BLaER1 treated with 17β-estradiol and CSF1 and Interleukin-3, amounts not matched to agents 10 nM and 100 nM (cell line): ENCODE measurements at regions not wholly inside any gene's neighbourhood (a gene's known extent, or its start where the extent isn't known, plus 50 kb on each side); places are given as distances from the start of the nearest gene placed in this dataset.
"Not testable (repeated sequence)": the region's sequence is repeated elsewhere in the genome, so short reads cannot be mapped to it uniquely, and the experiment has no call there.

Experiments used
- H3K27ac ChIP-seq, 11 experiments: shearing (Covaris generic); formaldehyde crosslinking; 2 replicates each; pipeline ENCODE4 v1.8.1; 2022
- H3K27me3 ChIP-seq, 11 experiments: shearing (Covaris generic); formaldehyde crosslinking; 2 replicates each; pipeline ENCODE4 v1.8.1; 2022
- H3K36me3 ChIP-seq, 11 experiments: shearing (Covaris generic); formaldehyde crosslinking; 2 replicates each; pipeline ENCODE4 v1.8.1; 2022
- H3K4me1 ChIP-seq, 10 experiments: shearing (Covaris generic); formaldehyde crosslinking; 2 replicates each; pipeline ENCODE4 v1.8.1; 2022
- H3K4me2 ChIP-seq, 11 experiments: shearing (Covaris generic); formaldehyde crosslinking; 2 replicates each; pipeline ENCODE4 v1.8.1; 2022
- H3K4me3 ChIP-seq, 10 experiments: shearing (Covaris generic); formaldehyde crosslinking; 2 replicates each; pipeline ENCODE4 v1.8.1; 2022
- H3K9ac ChIP-seq, 11 experiments: shearing (Covaris generic); formaldehyde crosslinking; 2 replicates each; pipeline ENCODE4 v1.8.1; 2022
- H3K9me3 ChIP-seq, 11 experiments: shearing (Covaris generic); formaldehyde crosslinking; replicated peaks in 1 of 11; 2 replicates each; pipeline ENCODE4 v1.8.1; 2022
- H4K20me1 ChIP-seq, 11 experiments: shearing (Covaris generic); formaldehyde crosslinking; 2 replicates each; pipeline ENCODE4 v1.8.1; 2022
- Cebpa-rat ChIP-seq, 11 experiments: shearing (Covaris generic); IDR thresholded peaks; 2 replicates each; pipeline ENCODE4 v1.8.1; 2022

GRCh38 chr7:41415051-41415450, 287.8 kb downstream of the INHBA start:
- no peak overlapping the region for H3K27ac ChIP-seq
- no peak for TF ChIP-seq Cebpa-rat (IDR thresholded peaks at IDR 0.05)

GRCh38 chr7:41404375-41405074, 298.4 kb downstream of the INHBA start:
- Histone ChIP-seq H4K20me1 (no peaks in the 10 kb centered on the region), H3K4me2 (peak overlapping the region in 2 of 11 experiments; percentile 35 to 68; a peak in 3 of 22 replicates), H3K27me3 (no peaks in the 10 kb centered on the region), H3K9ac (no peak overlapping the region), H3K36me3 (no peaks in the 10 kb centered on the region), H3K27ac (peak overlapping the region in 1 of 11 experiments; percentile 1; a peak in 1 of 22 replicates), H3K4me1 (peaks cover 0 to 14% (median 0%) of the 10 kb centered on the region in 10 experiments; a peak in 4 of 20 replicates), H3K4me3 (no peak overlapping the region), H3K9me3 (peaks cover 0 to 6% (median 0%) of the 10 kb centered on the region in 11 experiments; a peak in 1 of 22 replicates)
- TF ChIP-seq Cebpa-rat (IDR thresholded peaks at IDR 0.05): no peak

More at GRCh38 chr7:41415051-41415450, 287.8 kb downstream of the INHBA start:
- H3K9ac ChIP-seq: no peak overlapping the region
- no peaks in the 10 kb centered on the region for H3K27me3 ChIP-seq
- H3K4me2 ChIP-seq: no peak overlapping the region
- H3K4me3 ChIP-seq: no peak overlapping the region
- no peaks in the 10 kb centered on the region for H3K4me1 ChIP-seq
- H3K36me3 ChIP-seq: no peaks in the 10 kb centered on the region
- H3K9me3 ChIP-seq: peaks cover 5 to 13% (median 8%) of the 10 kb centered on the region in 11 experiments; a peak in 15 of 22 replicates
- no peaks in the 10 kb centered on the region for H4K20me1 ChIP-seq

- H3K36me3 ChIP-seq: no peaks in the 10 kb centered on the region
- H3K27me3 ChIP-seq: no peaks in the 10 kb centered on the region
- peaks cover 0 to 6% (median 0%) of the 10 kb centered on the region in 11 experiments; a peak in 1 of 22 replicates for H3K9me3 ChIP-seq
- H3K27ac ChIP-seq: no peak overlapping the region
- H3K4me1 ChIP-seq: peaks cover 0 to 14% (median 0%) of the 10 kb centered on the region in 10 experiments; a peak in 4 of 20 replicates
- H4K20me1 ChIP-seq: no peaks in the 10 kb centered on the region
- no peak overlapping the region for H3K4me3 ChIP-seq
- no peak overlapping the region for H3K4me2 ChIP-seq
- no peak overlapping the region for H3K9ac ChIP-seq
- TF ChIP-seq Cebpa-rat (IDR thresholded peaks at IDR 0.05): no peak
These were observed 299.6 kb downstream of the INHBA start for GRCh38 chr7:41403291-41403690.

GRCh38 chr7:41401833-41402232, 301.1 kb downstream of the INHBA start:
- TF ChIP-seq Cebpa-rat (IDR thresholded peaks at IDR 0.05): no peak
- Histone ChIP-seq H3K9ac (no peak overlapping the region), H3K9me3 (peaks cover 0 to 6% (median 0%) of the 10 kb centered on the region in 11 experiments; a peak in 1 of 22 replicates), H3K4me2 (no peak overlapping the region), H3K27ac (no peak overlapping the region), H3K4me3 (no peak overlapping the region), H4K20me1 (no peaks in the 10 kb centered on the region), H3K36me3 (no peaks in the 10 kb centered on the region), H3K4me1 (peaks cover 0 to 14% (median 0%) of the 10 kb centered on the region in 10 experiments; a peak in 4 of 20 replicates), H3K27me3 (no peaks in the 10 kb centered on the region)

GRCh38 chr7:41399171-41399570, 303.7 kb downstream of the INHBA start:
- Histone ChIP-seq H3K4me2 (no peak overlapping the region), H3K4me3 (no peak overlapping the region), H3K27me3 (no peaks in the 10 kb centered on the region)

GRCh38 chr7:41391818-41392217, 311.1 kb downstream of the INHBA start:
- Histone ChIP-seq H3K36me3 (no peaks in the 10 kb centered on the region), H4K20me1 (no peaks in the 10 kb centered on the region), H3K4me1 (no peaks in the 10 kb centered on the region), H3K27ac (no peak overlapping the region), H3K4me3 (no peak overlapping the region), H3K9me3 (no peaks in the 10 kb centered on the region), H3K9ac (no peak overlapping the region), H3K27me3 (no peaks in the 10 kb centered on the region), H3K4me2 (no peak overlapping the region)
- TF ChIP-seq Cebpa-rat (IDR thresholded peaks at IDR 0.05): no peak

More at GRCh38 chr7:41399171-41399570, 303.7 kb downstream of the INHBA start:
- Histone ChIP-seq H3K9ac (no peak overlapping the region), H4K20me1 (no peaks in the 10 kb centered on the region), H3K9me3 (peaks cover 0 to 6% (median 0%) of the 10 kb centered on the region in 11 experiments; a peak in 1 of 22 replicates), H3K27ac (no peak overlapping the region), H3K4me1 (peaks cover 0 to 2% (median 0%) of the 10 kb centered on the region in 10 experiments; a peak in 4 of 20 replicates), H3K36me3 (no peaks in the 10 kb centered on the region)
- TF ChIP-seq Cebpa-rat (IDR thresholded peaks at IDR 0.05): no peak

GRCh38 chr7:41388933-41389332, 314.0 kb downstream of the INHBA start:
- H3K4me3 ChIP-seq: not testable (repeated sequence)

GRCh38 chr7:41385996-41386395, 316.9 kb downstream of the INHBA start:
- no peaks in the 10 kb centered on the region for H3K4me1 ChIP-seq
- H3K9ac ChIP-seq: no peak overlapping the region
- no peak overlapping the region for H3K4me3 ChIP-seq
- H3K9me3 ChIP-seq: no peaks in the 10 kb centered on the region
- H3K27ac ChIP-seq: no peak overlapping the region
- H3K4me2 ChIP-seq: no peak overlapping the region
- TF ChIP-seq Cebpa-rat (IDR thresholded peaks at IDR 0.05): no peak
- no peaks in the 10 kb centered on the region for H3K27me3 ChIP-seq
- no peaks in the 10 kb centered on the region for H4K20me1 ChIP-seq
- no peaks in the 10 kb centered on the region for H3K36me3 ChIP-seq

More at GRCh38 chr7:41388933-41389332, 314.0 kb downstream of the INHBA start:
- not testable (repeated sequence) for H4K20me1 ChIP-seq, H3K27me3 ChIP-seq, H3K9ac ChIP-seq, H3K36me3 ChIP-seq, H3K4me2 ChIP-seq, H3K9me3 ChIP-seq, H3K4me1 ChIP-seq, H3K27ac ChIP-seq

GRCh38 chr7:41384418-41384817, 318.5 kb downstream of the INHBA start:
- Histone ChIP-seq H3K9me3 (no peaks in the 10 kb centered on the region), H3K4me3 (no peak overlapping the region), H3K27me3 (no peaks in the 10 kb centered on the region), H3K27ac (no peak overlapping the region), H3K4me2 (no peak overlapping the region), H3K4me1 (no peaks in the 10 kb centered on the region), H3K36me3 (no peaks in the 10 kb centered on the region), H3K9ac (no peak overlapping the region), H4K20me1 (no peaks in the 10 kb centered on the region)
- no peak for TF ChIP-seq Cebpa-rat (IDR thresholded peaks at IDR 0.05)

- no peak overlapping the region for H3K4me2 ChIP-seq
- no peak overlapping the region for H3K4me3 ChIP-seq
- H3K4me1 ChIP-seq: no peaks in the 10 kb centered on the region
- no peak overlapping the region for H3K9ac ChIP-seq
- no peak for TF ChIP-seq Cebpa-rat (IDR thresholded peaks at IDR 0.05)
- H3K9me3 ChIP-seq: no peaks in the 10 kb centered on the region
- H3K36me3 ChIP-seq: no peaks in the 10 kb centered on the region
- no peak overlapping the region for H3K27ac ChIP-seq
- no peaks in the 10 kb centered on the region for H3K27me3 ChIP-seq
- no peaks in the 10 kb centered on the region for H4K20me1 ChIP-seq
These were observed 319.3 kb downstream of the INHBA start for GRCh38 chr7:41383596-41383995.
